Left lung (tissue), 4 donors: ENCODE measurements at regions not wholly inside any gene's neighbourhood (a gene's known extent, or its start where the extent isn't known, plus 50 kb on each side); places are given as distances from the start of the nearest gene placed in this dataset.

Experiments used
- ATAC-seq: fragments of 200-7000 bp; cut with Tn5 transposase; one replicate; pipeline ENCODE4 v1.9.1; 2020; ENCODE audit warnings: moderate library complexity
- DNase-seq, 4 donors: peaks; one replicate each; pipeline ENCODE4 v3.0.0-alpha.2; 2013 to 2020
- H3K27ac ChIP-seq, 2 donors: fragments of 200-600 bp; sonication (generic) in 1 of 2; one replicate each; pipeline versions ENCODE4 v1.5.0 to v1.8.0; 2020 to 2021
- H3K27me3 ChIP-seq, 2 donors: fragments of 200-600 bp; sonication (generic) in 1 of 2; one replicate each; pipeline versions ENCODE4 v1.5.0 to v1.8.0; 2020 to 2021
- H3K36me3 ChIP-seq, 2 donors: fragments of 200-600 bp; sonication (generic) in 1 of 2; one replicate each; pipeline versions ENCODE4 v1.5.0 to v1.8.0; 2020 to 2021
- H3K4me1 ChIP-seq, 2 donors: fragments of 200-600 bp; one replicate each; pipeline ENCODE4 v1.8.0; 2021
- H3K4me3 ChIP-seq, 2 donors: fragments of 200-600 bp; sonication (generic) in 1 of 2; one replicate each; pipeline versions ENCODE4 v1.5.0 to v1.8.0; 2020 to 2021; ENCODE audit warnings: mild to moderate bottlenecking in 1 of 2
- H3K9me3 ChIP-seq, 2 donors: fragments of 200-600 bp; sonication (generic) in 1 of 2; one replicate each; pipeline versions ENCODE4 v1.5.0 to v1.8.0; 2020 to 2021
- CTCF ChIP-seq, 2 donors: fragments of 200-600 bp; sonication (generic) in 1 of 2; IDR thresholded peaks; one replicate each; pipeline versions ENCODE4 v1.5.0 to v1.8.0; 2021; ENCODE audit warnings: antibody characterized with exemption in 2 of 2
- intact Hi-C, 2 donors: fragments of 100-400 bp; cut with DNase I; formaldehyde crosslinking; loops; one replicate each; pipeline versions ENCODE4 v1.11.2 to v1.14.2; 2022
- donor health status: DM: no; HTN: yes; CAD: no.
- donor health status: DM: no; HTN: no; CAD: no.

GRCh38 chr5:101517795-101518194 is 614.7 kb upstream of the ST8SIA4 start:
- no peak overlapping the region for H3K4me3 ChIP-seq
- H3K36me3 ChIP-seq, result no peaks in the 10 kb centered on the region
- DNase-seq (no peak), ATAC-seq (no peak)
- no peak overlapping the region for H3K27ac ChIP-seq
- no peaks in the 10 kb centered on the region for H3K27me3 ChIP-seq
- intact Hi-C loops, result no loop called here
- H3K9me3 ChIP-seq, result peaks cover 0 to 30% of the 10 kb centered on the region in 2 donors
- TF ChIP-seq CTCF (IDR thresholded peaks at IDR 0.05), result no peak
- no peaks in the 10 kb centered on the region for H3K4me1 ChIP-seq

- intact Hi-C loops, result no loop called here
- Histone ChIP-seq H3K4me3 (no peak overlapping the region), H3K36me3 (no peaks in the 10 kb centered on the region), H3K4me1 (no peaks in the 10 kb centered on the region), H3K27ac (no peak overlapping the region), H3K9me3 (peaks cover 0 to 37% of the 10 kb centered on the region in 2 donors), H3K27me3 (no peaks in the 10 kb centered on the region)
- ATAC-seq, result no peak
- DNase-seq, result peak in 1 of 4 donors; percentile 13
- no peak for TF ChIP-seq CTCF (IDR thresholded peaks at IDR 0.05)
Observed at GRCh38 chr5:101515721-101516120, 612.6 kb upstream of the ST8SIA4 start.

- no peak for TF ChIP-seq CTCF (IDR thresholded peaks at IDR 0.05)
- intact Hi-C loops, result no loop called here
- H3K27ac ChIP-seq, result no peak overlapping the region
- no peak overlapping the region for H3K4me3 ChIP-seq
- H3K36me3 ChIP-seq, result no peaks in the 10 kb centered on the region
- H3K9me3 ChIP-seq, result peaks cover 0 to 44% of the 10 kb centered on the region in 2 donors
- no peaks in the 10 kb centered on the region for H3K4me1 ChIP-seq
- DNase-seq (peak in 1 of 4 donors; percentile 68), ATAC-seq (no peak)
- H3K27me3 ChIP-seq, result no peaks in the 10 kb centered on the region
Observed at GRCh38 chr5:101505891-101506570, 602.9 kb upstream of the ST8SIA4 start.

GRCh38 chr5:101482931-101483330 is 579.8 kb upstream of the ST8SIA4 start:
- no peaks in the 10 kb centered on the region for H3K9me3 ChIP-seq
- no peaks in the 10 kb centered on the region for H3K27me3 ChIP-seq
- intact Hi-C loops, result no loop called here
- H3K4me3 ChIP-seq, result no peak overlapping the region
- ATAC-seq, result no peak
- TF ChIP-seq CTCF (IDR thresholded peaks at IDR 0.05), result no peak
- H3K27ac ChIP-seq, result no peak overlapping the region
- no peak for DNase-seq
- H3K4me1 ChIP-seq, result no peaks in the 10 kb centered on the region
- H3K36me3 ChIP-seq, result no peaks in the 10 kb centered on the region

GRCh38 chr5:101473483-101473882 is 570.4 kb upstream of the ST8SIA4 start:
- ATAC-seq (no peak), DNase-seq (no peak)
- H3K4me1 ChIP-seq, result no peaks in the 10 kb centered on the region
- H3K36me3 ChIP-seq, result no peaks in the 10 kb centered on the region
- H3K27me3 ChIP-seq, result no peaks in the 10 kb centered on the region
- H3K27ac ChIP-seq, result no peak overlapping the region
- intact Hi-C loops, result no loop called here
- H3K4me3 ChIP-seq, result no peak overlapping the region
- no peaks in the 10 kb centered on the region for H3K9me3 ChIP-seq
- no peak for TF ChIP-seq CTCF (IDR thresholded peaks at IDR 0.05)
